ENCODE measurements at regions not wholly inside any gene's neighbourhood (a gene's known extent, or its start where the extent isn't known, plus 50 kb on each side); places are given as distances from the start of the nearest gene placed in this dataset.

DNA sequence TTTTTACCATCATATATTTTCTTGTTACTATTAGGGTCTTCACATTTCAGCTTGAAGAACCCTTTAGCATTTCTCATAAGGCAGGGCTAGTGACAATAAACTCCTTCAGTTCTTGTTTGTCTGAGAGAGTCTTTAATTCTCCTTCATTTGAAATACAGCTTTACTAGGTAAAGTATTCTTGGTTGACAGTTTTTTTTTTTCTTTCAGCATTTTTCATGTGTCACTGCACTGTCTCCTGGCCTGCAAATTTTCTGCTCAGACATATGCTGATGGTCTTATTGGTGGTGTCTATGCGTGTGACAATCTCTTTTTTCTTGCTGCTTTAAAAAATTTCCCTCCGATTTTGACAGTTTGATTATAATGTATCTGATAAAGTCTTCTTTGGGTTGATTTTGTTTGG, 399.9 kb downstream of the SH3GL2 start:
- H3K79me2 ChIP-seq (ENCODE audit: control insufficient read depth, insufficient read depth, low read length), result no peaks in the 10 kb centered on the region
- H3K27me3 ChIP-seq (ENCODE audit: control insufficient read depth in 2 of 2, insufficient read depth in 2 of 2, low read length in 2 of 2), result no peaks in the 10 kb centered on the region
- no peak overlapping the region for H3K27ac ChIP-seq (ENCODE audit: extremely low read depth, low read depth, low read length)
- 0% methylated on average over 2 of the region's 2 CpGs for WGBS (ENCODE audit: insufficient coverage, low coverage, missing lambda C conversion rate)
- FAIRE-seq (no peak), ATAC-seq (no peak), DNase-seq (ENCODE audit: extremely low read depth in 1 of 4, low spot score in 3 of 4) (no peak)
- TF ChIP-seq, protein P1, sequence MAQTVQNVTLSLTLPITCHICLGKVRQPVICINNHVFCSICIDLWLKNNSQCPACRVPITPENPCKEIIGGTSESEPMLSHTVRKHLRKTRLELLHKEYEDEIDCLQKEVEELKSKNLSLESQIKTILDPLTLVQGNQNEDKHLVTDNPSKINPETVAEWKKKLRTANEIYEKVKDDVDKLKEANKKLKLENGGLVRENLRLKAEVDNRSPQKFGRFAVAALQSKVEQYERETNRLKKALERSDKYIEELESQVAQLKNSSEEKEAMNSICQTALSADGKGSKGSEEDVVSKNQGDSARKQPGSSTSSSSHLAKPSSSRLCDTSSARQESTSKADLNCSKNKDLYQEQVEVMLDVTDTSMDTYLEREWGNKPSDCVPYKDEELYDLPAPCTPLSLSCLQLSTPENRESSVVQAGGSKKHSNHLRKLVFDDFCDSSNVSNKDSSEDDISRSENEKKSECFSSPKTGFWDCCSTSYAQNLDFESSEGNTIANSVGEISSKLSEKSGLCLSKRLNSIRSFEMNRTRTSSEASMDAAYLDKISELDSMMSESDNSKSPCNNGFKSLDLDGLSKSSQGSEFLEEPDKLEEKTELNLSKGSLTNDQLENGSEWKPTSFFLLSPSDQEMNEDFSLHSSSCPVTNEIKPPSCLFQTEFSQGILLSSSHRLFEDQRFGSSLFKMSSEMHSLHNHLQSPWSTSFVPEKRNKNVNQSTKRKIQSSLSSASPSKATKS (CRISPR knock-in tag; IDR thresholded peaks at IDR 0.05), result no peak
- no peak for TF ChIP-seq FUS (optimal IDR thresholded peaks at IDR 0.05; ENCODE audit: low read depth, low read length)
- no peak for TF ChIP-seq ZNF41 (CRISPR knock-in tag; conservative IDR thresholded peaks at IDR 0.05)
- TF ChIP-seq BCOR (IDR thresholded peaks at IDR 0.05), result no peak
- TF ChIP-seq, protein P2, sequence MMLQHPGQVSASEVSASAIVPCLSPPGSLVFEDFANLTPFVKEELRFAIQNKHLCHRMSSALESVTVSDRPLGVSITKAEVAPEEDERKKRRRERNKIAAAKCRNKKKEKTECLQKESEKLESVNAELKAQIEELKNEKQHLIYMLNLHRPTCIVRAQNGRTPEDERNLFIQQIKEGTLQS (IDR thresholded peaks at IDR 0.05), result no peak
- TF ChIP-seq, protein P2 (CRISPR knock-in tag; conservative IDR thresholded peaks at IDR 0.05), result no peak
- no peak for TF ChIP-seq NRF1 (conservative IDR thresholded peaks at IDR 0.05 in 1 of 2, IDR thresholded peaks at IDR 0.05 in 1 of 2)
- no peak for TF ChIP-seq MCM5 (IDR thresholded peaks at IDR 0.05; ENCODE audit: low read depth)
- no peak for TF ChIP-seq ERF (CRISPR knock-in tag; IDR thresholded peaks at IDR 0.05)
- H3K4me2 ChIP-seq (ENCODE audit: insufficient read depth, low read length), result no peak overlapping the region
- no peaks in the 10 kb centered on the region for H3K9me3 ChIP-seq (replicated peaks; ENCODE audit: control insufficient read depth, insufficient read depth, low read depth, low read length)
- no peak overlapping the region for H3K4me3 ChIP-seq
- POLR2A ChIA-PET, result no interaction called here
- CTCF ChIA-PET (ENCODE audit: low intra/inter-chr PET ratio), result no interaction called here
- H4K20me1 ChIP-seq (replicated peaks; ENCODE audit: control insufficient read depth, insufficient read depth, low read length), result no peaks in the 10 kb centered on the region
- no peak overlapping the region for H3K9ac ChIP-seq (ENCODE audit: insufficient read depth in 1 of 2, low read depth in 2 of 2, low read length in 2 of 2)
- H3K4me1 ChIP-seq (replicated peaks in 1 of 2; ENCODE audit: control insufficient read depth in 2 of 2, insufficient read depth in 2 of 2, low read length in 2 of 2), result no peaks in the 10 kb centered on the region
- in situ Hi-C loops (cut with MboI) (no loop called here), intact Hi-C loops (cut with micrococcal nuclease) (no loop called here)
- H3K36me3 ChIP-seq (ENCODE audit: control insufficient read depth, insufficient read depth, low read length), result no peaks in the 10 kb centered on the region
- no peak overlapping the region for H2AFZ ChIP-seq (ENCODE audit: low read depth, low read length)
- H3K9me1 ChIP-seq (ENCODE audit: control insufficient read depth, insufficient read depth, low read length), result no peaks in the 10 kb centered on the region
- no TSS peak for BruUV-seq (replicated peaks)

All from K562 (cell line).